Testis (tissue), 2 donors: ENCODE measurements at regions not wholly inside any gene's neighbourhood (a gene's known extent, or its start where the extent isn't known, plus 50 kb on each side); places are given as distances from the start of the nearest gene placed in this dataset.

Experiments
- POLR2A ChIP-seq: fragments of 450-650 bp; IDR thresholded peaks from one replicate; pipeline ENCODE4 v1.6.1; 2017; ENCODE audit warnings: antibody characterized with exemption, mild to moderate bottlenecking, moderate library complexity
- TF ChIP-seq, protein P1 (sequence below), 3 experiments: fragments of 450-650 bp in 2 of 3; fragments of 200-600 bp in 1 of 3; sonication (generic) in 1 of 3; IDR thresholded peaks; one replicate each; pipeline ENCODE4 v1.5.1; 2016 to 2019; ENCODE audit warnings: antibody characterized with exemption in 3 of 3, mild to moderate bottlenecking in 2 of 3, moderate library complexity in 1 of 3

DNA sequence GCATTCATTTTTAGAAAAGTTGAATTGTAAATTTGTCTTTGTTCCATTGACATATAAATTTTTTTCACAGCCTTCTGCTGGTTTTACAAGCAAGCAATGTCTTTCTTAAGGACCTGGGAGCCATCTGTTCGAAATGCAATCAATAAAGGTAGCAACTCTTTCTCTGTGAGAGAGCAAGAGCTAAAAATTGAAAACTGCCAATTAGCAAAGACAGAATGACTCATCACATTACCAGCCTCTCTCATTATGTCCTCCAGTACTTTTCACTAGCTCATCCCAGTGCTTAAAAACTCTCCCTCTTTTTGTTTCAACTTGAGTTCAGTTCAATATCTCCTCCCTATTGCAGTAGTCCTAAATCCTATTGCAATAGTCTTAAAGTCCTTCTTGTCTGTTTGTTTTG lies 760.7 kb upstream of the SLITRK6 start:
- no peak for TF ChIP-seq POLR2A
- TF ChIP-seq, protein P1, sequence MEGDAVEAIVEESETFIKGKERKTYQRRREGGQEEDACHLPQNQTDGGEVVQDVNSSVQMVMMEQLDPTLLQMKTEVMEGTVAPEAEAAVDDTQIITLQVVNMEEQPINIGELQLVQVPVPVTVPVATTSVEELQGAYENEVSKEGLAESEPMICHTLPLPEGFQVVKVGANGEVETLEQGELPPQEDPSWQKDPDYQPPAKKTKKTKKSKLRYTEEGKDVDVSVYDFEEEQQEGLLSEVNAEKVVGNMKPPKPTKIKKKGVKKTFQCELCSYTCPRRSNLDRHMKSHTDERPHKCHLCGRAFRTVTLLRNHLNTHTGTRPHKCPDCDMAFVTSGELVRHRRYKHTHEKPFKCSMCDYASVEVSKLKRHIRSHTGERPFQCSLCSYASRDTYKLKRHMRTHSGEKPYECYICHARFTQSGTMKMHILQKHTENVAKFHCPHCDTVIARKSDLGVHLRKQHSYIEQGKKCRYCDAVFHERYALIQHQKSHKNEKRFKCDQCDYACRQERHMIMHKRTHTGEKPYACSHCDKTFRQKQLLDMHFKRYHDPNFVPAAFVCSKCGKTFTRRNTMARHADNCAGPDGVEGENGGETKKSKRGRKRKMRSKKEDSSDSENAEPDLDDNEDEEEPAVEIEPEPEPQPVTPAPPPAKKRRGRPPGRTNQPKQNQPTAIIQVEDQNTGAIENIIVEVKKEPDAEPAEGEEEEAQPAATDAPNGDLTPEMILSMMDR (IDR thresholded peaks at IDR 0.05), result no peak
